ENCODE measurements at regions not wholly inside any gene's neighbourhood (a gene's known extent, or its start where the extent isn't known, plus 50 kb on each side); places are given as distances from the start of the nearest gene placed in this dataset.
"Not testable (repeated sequence)": the region's sequence is repeated elsewhere in the genome, so short reads cannot be mapped to it uniquely, and the experiment has no call there.

- Mint-ChIP-seq H3K27ac (no peak overlapping the region), H3K4me3 (no peak overlapping the region), H3K9me3 (ENCODE audit: low read depth) (no peaks in the 10 kb centered on the region), H3K4me1 (no peaks in the 10 kb centered on the region), H3K27me3 (peaks cover 11% of the 10 kb centered on the region), H3K36me3 (ENCODE audit: low read depth) (no peaks in the 10 kb centered on the region)
- POLR2A ChIA-PET = no interaction called here
- CTCF ChIA-PET = no interaction called here
- intact Hi-C loops (cut with DNase I, micrococcal nuclease) = loop anchor here in 1 of 2 experiments (5.0 kb wide), 1 partner anchor 519 kb away; no protein-coding TSS in a partner anchor
- DNase-seq = no peak
- no peak for ATAC-seq
These were observed 124.5 kb downstream of the KCNK1 start for GRCh38 chr1:233738396-233738795.

DNA sequence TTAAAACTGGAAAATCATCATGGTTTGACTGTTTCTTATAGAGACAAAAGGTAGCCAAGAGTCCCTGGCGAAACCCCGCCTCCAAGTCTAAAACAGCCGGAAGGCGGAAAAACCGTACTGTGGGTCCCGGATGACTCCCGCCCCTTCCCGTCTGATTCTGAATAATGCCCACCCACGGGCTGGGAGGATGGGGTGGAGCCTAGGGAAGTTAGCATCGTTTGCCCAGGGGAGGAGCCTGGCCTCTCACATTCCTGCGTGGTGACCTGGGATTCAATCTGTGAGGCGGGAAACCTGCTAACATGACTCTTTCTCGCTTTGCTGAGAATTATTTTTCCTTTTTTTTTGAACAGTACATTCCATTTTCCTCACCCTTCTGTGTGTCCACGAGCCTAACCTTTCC lies 124.9 kb downstream of the KCNK1 start:
- Mint-ChIP-seq H3K27ac (no peak overlapping the region), H3K4me3 (no peak overlapping the region), H3K36me3 (ENCODE audit: low read depth) (no peaks in the 10 kb centered on the region), H3K27me3 (peaks cover 10% of the 10 kb centered on the region), H3K4me1 (no peaks in the 10 kb centered on the region), H3K9me3 (ENCODE audit: low read depth) (no peaks in the 10 kb centered on the region)
- intact Hi-C loops (cut with DNase I, micrococcal nuclease) = loop anchor here in 1 of 2 experiments (5.0 kb wide), 1 partner anchor 518 kb away; no protein-coding TSS in a partner anchor
- ChIA-PET POLR2A (no interaction called here), CTCF (no interaction called here)
- DNase-seq (no peak), ATAC-seq (no peak)

GRCh38 chr1:233744779-233745513 lies 131.0 kb downstream of the KCNK1 start:
- ChIA-PET CTCF (interaction anchor here (1.3 kb wide), 1 partner anchor 9 kb away, joined by 3 read pairs; no protein-coding TSS in a partner anchor), POLR2A (interaction anchor here (0.6 kb wide), 1 partner anchor 24 kb away, joined by 3 read pairs; no protein-coding TSS in a partner anchor)
- DNase-seq (no peak), ATAC-seq (no peak)
- intact Hi-C loops (cut with DNase I, micrococcal nuclease) = no loop called here
- H3K4me3 Mint-ChIP-seq = no peak overlapping the region
- H3K36me3 Mint-ChIP-seq (ENCODE audit: low read depth) = no peaks in the 10 kb centered on the region
- H3K27me3 Mint-ChIP-seq = peaks cover 21% of the 10 kb centered on the region
- H3K27ac Mint-ChIP-seq = no peak overlapping the region
- no peaks in the 10 kb centered on the region for H3K9me3 Mint-ChIP-seq (ENCODE audit: low read depth)
- no peaks in the 10 kb centered on the region for H3K4me1 Mint-ChIP-seq

- Mint-ChIP-seq H3K27ac (no peak overlapping the region), H3K4me3 (no peak overlapping the region), H3K9me3 (ENCODE audit: low read depth) (no peaks in the 10 kb centered on the region), H3K36me3 (ENCODE audit: low read depth) (no peaks in the 10 kb centered on the region), H3K27me3 (peaks cover 14% of the 10 kb centered on the region), H3K4me1 (no peaks in the 10 kb centered on the region)
- DNase-seq (no peak), ATAC-seq (no peak)
- CTCF ChIA-PET = interaction anchor here (0.6 kb wide), 1 partner anchor 13 kb away, joined by 3 read pairs; no protein-coding TSS in a partner anchor
- POLR2A ChIA-PET = no interaction called here
- intact Hi-C loops (cut with DNase I, micrococcal nuclease) = no loop called here
These were observed 136.2 kb downstream of the KCNK1 start for GRCh38 chr1:233750139-233750538.

GRCh38 chr1:233759665-233760064 lies 144.8 kb upstream of the SLC35F3 start:
- no peak for DNase-seq
- ATAC-seq = no peak
- Mint-ChIP-seq H3K27ac (no peak overlapping the region), H3K4me1 (no peaks in the 10 kb centered on the region), H3K27me3 (peaks cover 18% of the 10 kb centered on the region), H3K4me3 (no peak overlapping the region), H3K9me3 (ENCODE audit: low read depth) (no peaks in the 10 kb centered on the region), H3K36me3 (ENCODE audit: low read depth) (no peaks in the 10 kb centered on the region)
- POLR2A ChIA-PET = no interaction called here
- intact Hi-C loops (cut with DNase I, micrococcal nuclease) = no loop called here
- CTCF ChIA-PET = no interaction called here

DNA sequence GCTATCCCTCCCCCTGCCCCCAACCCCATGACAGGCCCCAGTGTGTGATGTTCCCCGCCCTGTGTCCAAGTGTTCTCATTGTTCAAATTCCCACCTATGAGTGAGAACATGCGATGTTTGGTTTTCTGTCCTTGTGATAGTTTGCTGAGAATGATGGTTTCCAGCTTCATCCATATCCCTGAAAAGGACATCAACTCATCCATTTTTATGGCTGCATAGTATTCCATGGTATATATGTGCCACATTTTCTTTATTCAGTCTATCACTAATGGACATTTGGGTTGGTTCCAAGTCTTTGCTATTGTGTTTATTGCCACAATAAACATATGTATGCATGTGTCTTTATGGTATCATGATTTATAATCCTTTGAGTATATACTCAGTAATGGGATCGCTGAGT lies 140.2 kb upstream of the SLC35F3 start:
- H3K9me3 Mint-ChIP-seq (ENCODE audit: low read depth); POLR2A ChIA-PET; intact Hi-C loops (cut with DNase I, micrococcal nuclease); H3K4me3 Mint-ChIP-seq; DNase-seq; H3K36me3 Mint-ChIP-seq (ENCODE audit: low read depth); ATAC-seq; H3K4me1 Mint-ChIP-seq; CTCF ChIA-PET; H3K27ac Mint-ChIP-seq: not testable (repeated sequence)
- peaks cover 14% of the 10 kb centered on the region for H3K27me3 Mint-ChIP-seq

GRCh38 chr1:233777566-233777965 lies 126.9 kb upstream of the SLC35F3 start:
- ChIA-PET CTCF (interaction anchor here (0.5 to 1.2 kb wide), 2 partner anchors 128 to 382 kb away, joined by 3 read pairs; no protein-coding TSS in a partner anchor), POLR2A (no interaction called here)
- DNase-seq = no peak
- Mint-ChIP-seq H3K4me3 (no peak overlapping the region), H3K27ac (no peak overlapping the region), H3K9me3 (ENCODE audit: low read depth) (peaks cover 2% of the 10 kb centered on the region), H3K4me1 (no peaks in the 10 kb centered on the region), H3K36me3 (ENCODE audit: low read depth) (no peaks in the 10 kb centered on the region), H3K27me3 (peaks cover 10% of the 10 kb centered on the region)
- ATAC-seq = no peak
- intact Hi-C loops (cut with DNase I, micrococcal nuclease) = no loop called here

- Mint-ChIP-seq H3K27ac (no peak overlapping the region), H3K4me1 (no peaks in the 10 kb centered on the region), H3K27me3 (peaks cover 7% of the 10 kb centered on the region), H3K4me3 (no peak overlapping the region), H3K36me3 (ENCODE audit: low read depth) (no peaks in the 10 kb centered on the region), H3K9me3 (ENCODE audit: low read depth) (peaks cover 2% of the 10 kb centered on the region)
- ATAC-seq (no peak), DNase-seq (no peak)
- intact Hi-C loops (cut with DNase I, micrococcal nuclease) = no loop called here
- ChIA-PET CTCF (no interaction called here), POLR2A (no interaction called here)
These were observed 124.4 kb upstream of the SLC35F3 start for GRCh38 chr1:233780049-233780448.

DNA sequence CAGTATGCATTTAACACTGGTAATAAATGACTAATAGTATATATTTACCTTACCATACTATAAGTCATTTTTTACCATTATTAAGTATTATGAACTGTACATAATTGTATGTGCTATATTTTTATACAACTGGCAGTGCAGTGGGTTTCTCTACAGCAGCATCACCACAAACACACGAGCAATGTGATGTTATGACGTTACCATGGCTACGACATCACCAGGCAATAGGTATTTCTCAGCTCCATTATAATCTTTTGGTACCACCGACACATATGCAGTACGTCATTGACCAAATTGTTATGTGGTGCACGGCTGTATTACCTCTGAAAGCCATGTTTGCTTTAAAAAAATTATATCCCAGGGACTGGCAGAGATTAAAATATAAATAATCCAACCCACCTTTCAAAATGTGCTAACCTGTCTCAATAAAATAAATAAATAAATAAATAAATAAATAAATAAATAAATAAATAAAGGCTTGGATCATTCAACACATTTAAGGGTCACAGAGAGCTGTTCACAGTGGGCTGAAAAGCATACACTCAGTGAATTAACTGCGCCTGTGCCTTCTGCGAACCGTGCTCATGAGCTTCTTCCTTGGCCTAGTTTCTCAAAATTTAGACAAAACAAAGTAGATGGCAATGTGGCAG lies 121.4 kb upstream of the SLC35F3 start:
- no peak for DNase-seq
- H3K36me3 Mint-ChIP-seq (ENCODE audit: low read depth) = no peaks in the 10 kb centered on the region
- ATAC-seq = no peak
- H3K4me1 Mint-ChIP-seq = no peaks in the 10 kb centered on the region
- peaks cover 2% of the 10 kb centered on the region for H3K27me3 Mint-ChIP-seq
- POLR2A ChIA-PET = interaction anchor here (0.8 kb wide), 1 partner anchor 371 kb away, joined by 6 read pairs; no protein-coding TSS in a partner anchor
- CTCF ChIA-PET = interaction anchor here (0.6 to 0.7 kb wide), 2 partner anchors 10 to 555 kb away, joined by 3 read pairs; no protein-coding TSS in a partner anchor
- H3K4me3 Mint-ChIP-seq = no peak overlapping the region
- intact Hi-C loops (cut with DNase I, micrococcal nuclease) = no loop called here
- H3K27ac Mint-ChIP-seq = no peak overlapping the region
- H3K9me3 Mint-ChIP-seq (ENCODE audit: low read depth) = peaks cover 2% of the 10 kb centered on the region

GRCh38 chr1:233787599-233787998 lies 116.9 kb upstream of the SLC35F3 start:
- intact Hi-C loops (cut with DNase I, micrococcal nuclease) = no loop called here
- Mint-ChIP-seq H3K9me3 (ENCODE audit: low read depth) (no peaks in the 10 kb centered on the region), H3K4me3 (no peak overlapping the region), H3K4me1 (no peaks in the 10 kb centered on the region), H3K36me3 (ENCODE audit: low read depth) (no peaks in the 10 kb centered on the region), H3K27me3 (peaks cover 20% of the 10 kb centered on the region), H3K27ac (no peak overlapping the region)
- ATAC-seq (no peak), DNase-seq (no peak)
- POLR2A ChIA-PET = no interaction called here
- CTCF ChIA-PET = interaction anchor here (1.1 kb wide), 1 partner anchor 269 kb away, joined by 3 read pairs; no protein-coding TSS in a partner anchor

GRCh38 chr1:233788687-233789086 lies 115.8 kb upstream of the SLC35F3 start:
- ChIA-PET CTCF (no interaction called here), POLR2A (no interaction called here)
- Mint-ChIP-seq H3K27me3 (peaks cover 20% of the 10 kb centered on the region), H3K4me1 (no peaks in the 10 kb centered on the region), H3K36me3 (ENCODE audit: low read depth) (no peaks in the 10 kb centered on the region), H3K27ac (no peak overlapping the region), H3K9me3 (ENCODE audit: low read depth) (no peaks in the 10 kb centered on the region), H3K4me3 (no peak overlapping the region)
- intact Hi-C loops (cut with DNase I, micrococcal nuclease) = no loop called here
- DNase-seq = no peak
- ATAC-seq = no peak

- peaks cover 20% of the 10 kb centered on the region for H3K27me3 Mint-ChIP-seq
- no peak for DNase-seq
- CTCF ChIA-PET = interaction anchor here (2.1 kb wide), 1 partner anchor 349 kb away, joined by 25 read pairs; no protein-coding TSS in a partner anchor
- no peak overlapping the region for H3K27ac Mint-ChIP-seq
- H3K36me3 Mint-ChIP-seq (ENCODE audit: low read depth) = no peaks in the 10 kb centered on the region
- peaks cover 5% of the 10 kb centered on the region for H3K9me3 Mint-ChIP-seq (ENCODE audit: low read depth)
- intact Hi-C loops (cut with DNase I, micrococcal nuclease) = loop anchor here in 1 of 2 experiments (10.0 kb wide), 1 partner anchor 485 kb away; no protein-coding TSS in a partner anchor
- no peaks in the 10 kb centered on the region for H3K4me1 Mint-ChIP-seq
- no peak overlapping the region for H3K4me3 Mint-ChIP-seq
- ATAC-seq = no peak
- POLR2A ChIA-PET = no interaction called here
These were observed 114.4 kb upstream of the SLC35F3 start for GRCh38 chr1:233790121-233790520.
